SKM-1 treated with dmso at 0.1 percent for 144 hours (cell line): ENCODE measurements at regions not wholly inside any gene's neighbourhood (a gene's known extent, or its start where the extent isn't known, plus 50 kb on each side); places are given as distances from the start of the nearest gene placed in this dataset.
"Not testable (repeated sequence)": the region's sequence is repeated elsewhere in the genome, so short reads cannot be mapped to it uniquely, and the experiment has no call there.

Experiments used
- DNase-seq: peaks from one replicate; lab custom pipeline; 2025; ENCODE audit not compliant: unreplicated experiment; lab: John Stamatoyannopoulos, UW

GRCh38 chr1:207196135-207196534 is 92.1 kb downstream of the C4BPA start:
- DNase-seq: not testable (repeated sequence)

GRCh38 chr1:207201534-207201933 is 97.5 kb downstream of the C4BPA start:
- DNase-seq: not testable (repeated sequence)

- DNase-seq: no peak
Observed at GRCh38 chr1:207202480-207202879, 98.4 kb downstream of the C4BPA start.

DNA sequence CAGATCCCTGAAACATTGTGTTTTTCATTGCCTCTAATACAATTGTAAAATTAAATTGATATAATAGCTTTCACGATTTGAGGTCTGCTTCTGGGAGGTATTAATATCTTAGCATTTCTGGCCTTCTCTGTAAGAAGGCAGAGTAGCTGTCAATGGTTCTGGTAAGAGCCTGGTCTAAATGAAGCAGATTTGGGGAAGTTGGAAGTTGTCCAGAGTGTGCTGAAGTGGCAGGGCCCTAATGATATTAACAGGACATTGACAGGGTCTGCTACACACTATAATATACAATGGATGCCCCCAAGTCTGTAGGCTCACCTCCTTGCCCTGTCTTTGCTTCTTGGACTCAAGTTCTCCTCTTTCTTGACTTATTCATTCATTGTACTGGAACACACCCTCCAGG is 99.5 kb downstream of the C4BPA start:
- peak; percentile 26 for DNase-seq

DNA sequence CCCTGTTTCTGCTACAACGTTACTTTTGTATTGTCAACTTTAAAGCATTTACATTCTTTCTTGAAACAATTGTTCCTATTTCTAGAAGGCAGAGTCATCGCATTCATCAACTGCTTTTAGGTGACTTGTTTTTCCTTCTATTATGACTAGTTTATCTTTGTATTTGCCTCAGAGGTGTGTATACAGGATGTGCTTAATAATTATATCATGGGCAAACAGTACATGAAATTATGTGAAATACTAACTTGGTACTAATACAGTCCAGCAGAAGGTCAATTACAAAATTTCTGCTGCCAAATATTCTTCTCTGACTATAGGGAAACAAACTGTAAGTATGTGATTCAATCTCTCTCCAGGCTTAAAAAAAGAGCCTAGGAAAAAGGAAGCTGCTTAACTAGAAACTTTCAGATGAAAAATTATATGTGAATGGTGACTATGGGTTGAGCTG is 101.6 kb downstream of the C4BPA start:
- DNase-seq: no peak

DNA sequence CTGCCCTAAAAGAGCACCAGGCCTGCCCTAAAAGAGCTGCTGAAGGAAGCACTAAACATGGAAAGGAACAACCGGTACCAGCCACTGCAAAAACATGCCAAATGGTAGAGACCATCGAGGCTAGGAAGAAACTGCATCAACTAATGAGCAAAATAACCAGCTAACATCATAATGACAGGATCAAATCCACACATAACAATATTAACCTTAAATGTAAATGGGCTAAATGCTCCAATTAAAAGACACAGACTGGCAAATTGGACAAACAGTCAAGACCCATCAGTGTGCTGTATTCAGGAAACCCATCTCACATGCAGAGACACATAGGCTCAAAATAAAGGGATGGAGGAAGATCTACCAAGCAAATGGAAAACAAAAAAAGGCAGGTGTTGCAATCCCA is 104.7 kb downstream of the C4BPA start:
- DNase-seq: not testable (repeated sequence)

- no peak for DNase-seq
Observed at GRCh38 chr1:207214453-207214852, 107.0 kb upstream of the CD55 start.

DNA sequence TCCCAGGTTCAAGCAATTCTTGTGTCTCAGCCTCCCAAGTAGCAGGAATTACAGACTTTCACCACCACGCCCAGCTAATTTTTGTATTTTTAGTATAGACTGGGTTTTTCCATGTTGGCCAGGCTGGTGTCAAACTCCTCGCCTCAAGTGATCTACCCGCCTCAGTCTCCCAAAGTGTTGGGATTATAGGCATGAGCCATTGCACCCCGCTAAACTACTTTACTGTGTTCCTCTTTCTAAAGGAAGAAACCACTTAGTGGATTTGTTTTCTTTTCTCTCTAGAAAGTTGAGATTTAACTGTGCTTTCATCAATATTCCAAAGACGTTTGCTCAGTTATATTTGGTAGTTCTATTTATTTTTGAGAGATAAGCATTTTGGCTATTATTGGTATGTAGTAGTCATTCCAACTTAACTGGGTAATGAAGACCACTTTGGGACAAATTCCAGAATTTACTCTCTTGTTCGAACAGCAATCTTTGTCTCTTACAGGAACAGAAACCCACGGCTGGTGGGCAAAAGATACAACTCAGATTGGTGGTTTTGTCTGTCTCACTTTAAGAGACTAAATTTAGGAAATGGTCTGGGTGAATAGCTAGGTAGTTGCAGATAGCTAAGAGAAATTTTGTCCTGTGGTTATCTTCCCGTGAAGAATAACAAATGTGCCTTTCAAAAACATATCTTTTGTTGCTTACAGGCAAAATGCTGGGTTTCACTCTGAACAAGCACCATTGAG is 103.5 kb upstream of the CD55 start:
- DNase-seq: no peak

DNA sequence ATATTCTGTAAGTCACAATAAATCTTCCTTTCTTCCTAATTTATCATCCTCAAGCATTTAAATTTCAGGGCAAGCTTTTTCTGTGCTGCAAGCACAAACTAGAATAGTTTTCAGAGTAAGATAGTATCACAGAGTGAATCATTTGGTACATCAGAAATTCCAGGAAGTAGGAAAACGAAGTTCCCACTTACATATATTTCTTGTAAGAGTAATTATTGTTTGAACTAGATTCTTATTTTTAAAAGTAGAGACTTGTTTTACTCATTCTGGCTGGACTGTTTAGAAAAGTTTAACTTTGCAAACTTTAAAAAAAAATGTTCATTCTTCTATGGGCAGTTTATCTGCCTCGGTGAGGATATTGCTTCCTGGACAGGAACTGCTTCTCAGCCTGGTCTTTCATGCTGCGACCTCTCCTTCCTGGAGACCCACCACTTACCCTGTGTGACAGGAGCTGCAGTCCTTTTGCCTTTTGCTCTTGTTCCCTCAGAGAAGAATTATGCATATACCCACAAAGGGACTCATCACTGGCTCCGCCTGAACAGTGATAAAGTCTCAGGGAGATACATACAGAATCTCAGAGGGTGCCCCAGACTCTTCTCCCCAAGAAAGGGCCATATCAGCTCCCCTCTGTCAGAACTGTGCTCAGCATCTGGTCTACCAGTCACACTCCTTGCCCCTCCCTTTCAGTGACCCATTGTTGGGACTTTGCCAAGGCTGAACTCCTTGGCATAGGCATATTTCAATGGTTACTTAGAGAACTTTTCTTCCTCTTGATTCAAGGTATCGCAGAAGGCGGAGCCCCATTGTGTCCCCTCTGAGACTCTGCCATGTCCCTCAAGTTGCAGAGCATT is 102.7 kb upstream of the CD55 start:
- no peak for DNase-seq

DNA sequence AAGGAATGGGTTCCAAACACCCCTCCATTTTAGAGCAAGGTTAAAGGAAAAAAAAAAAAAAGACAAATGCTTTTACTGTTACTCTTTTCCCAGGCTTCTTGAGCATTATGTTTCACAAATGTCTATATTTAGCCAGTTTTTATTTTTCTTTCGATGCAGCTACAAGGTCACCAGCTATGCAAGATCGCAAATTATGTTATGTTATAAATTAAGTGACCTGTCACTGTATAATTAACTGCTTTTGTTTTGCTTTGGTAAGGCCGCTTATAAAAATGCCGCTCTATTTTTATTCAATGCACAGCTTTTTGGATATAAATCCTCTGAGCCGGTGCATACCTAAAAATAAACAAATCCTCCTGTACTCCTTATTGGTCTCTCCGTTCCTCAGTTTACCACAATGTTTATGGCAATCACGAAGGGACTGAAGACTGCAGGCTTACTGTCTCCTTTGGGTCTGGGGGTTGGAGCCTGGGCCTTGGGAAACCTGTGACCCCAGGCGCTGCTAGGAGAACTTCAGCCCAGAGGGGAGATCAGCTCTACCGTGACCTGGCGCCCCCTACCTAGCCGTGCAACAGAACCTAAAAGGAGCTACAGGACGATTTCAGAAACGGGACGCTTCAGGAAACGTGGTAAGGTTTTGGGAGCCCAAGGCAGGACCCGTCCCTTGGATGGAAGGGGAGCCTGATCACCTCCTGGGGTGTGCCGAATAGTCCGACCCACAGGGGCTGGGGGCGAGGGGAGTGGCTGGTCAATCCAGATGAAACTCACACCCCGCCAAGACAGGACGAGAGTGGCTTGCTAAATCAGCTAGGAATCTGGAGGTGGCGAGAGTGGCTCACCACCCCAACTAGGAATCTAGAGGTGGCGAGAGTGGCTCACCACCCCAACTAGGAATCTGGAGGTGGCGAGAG is 101.2 kb upstream of the CD55 start:
- DNase-seq: no peak

GRCh38 chr1:207221934-207222351 is 99.5 kb upstream of the CD55 start:
- DNase-seq: no peak

GRCh38 chr1:207223162-207223561 is 98.3 kb upstream of the CD55 start:
- DNase-seq: no peak

DNA sequence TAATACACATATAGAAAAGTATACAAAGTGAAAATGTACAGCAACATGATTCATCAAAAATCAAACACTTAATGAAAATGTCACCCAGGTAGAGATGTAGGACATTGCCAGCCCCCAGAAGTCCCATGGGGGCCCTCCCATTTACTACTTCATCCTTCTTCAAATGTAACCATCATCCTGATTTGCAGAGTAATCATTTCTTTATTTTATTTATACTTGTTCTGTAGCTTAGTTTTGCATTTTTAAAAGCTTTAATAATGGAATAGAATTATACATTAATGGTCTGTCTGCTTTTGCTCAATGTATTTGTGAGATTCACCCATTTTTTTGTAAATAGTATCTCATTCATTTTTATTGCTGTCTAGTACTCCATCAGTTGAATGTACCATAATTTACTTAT is 96.8 kb upstream of the CD55 start:
- DNase-seq: no peak

DNA sequence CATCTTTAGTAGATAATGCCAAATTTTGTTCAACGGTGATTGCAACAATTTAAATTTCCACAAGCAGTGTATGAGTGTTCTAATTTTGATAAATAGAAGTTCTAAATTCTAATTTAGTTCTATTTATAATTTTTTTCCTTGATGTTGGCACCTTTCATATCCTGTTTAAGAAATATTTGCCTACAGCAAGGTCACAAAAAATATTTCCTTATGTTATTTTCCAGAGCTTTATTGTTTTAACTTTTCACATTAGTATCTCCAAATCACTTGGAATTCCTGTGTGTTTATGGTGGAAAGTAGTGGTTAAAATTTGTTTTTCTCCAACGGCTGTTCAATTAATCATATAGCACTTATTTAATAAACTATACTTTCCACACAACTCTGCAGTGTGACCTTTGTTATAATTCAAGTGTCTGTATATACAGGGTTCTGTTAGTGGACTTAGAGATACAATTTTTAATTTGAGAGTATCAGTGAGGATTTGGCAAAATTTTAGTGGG is 94.3 kb upstream of the CD55 start:
- DNase-seq: no peak

GRCh38 chr1:207228987-207229386 is 92.5 kb upstream of the CD55 start:
- no peak for DNase-seq

- DNase-seq: no peak
Observed at GRCh38 chr1:207230441-207230840, 91.0 kb upstream of the CD55 start.

- no peak for DNase-seq
Observed at GRCh38 chr1:207234690-207235089, 86.8 kb upstream of the CD55 start.

GRCh38 chr1:207239874-207240273 is 81.6 kb upstream of the CD55 start:
- no peak for DNase-seq

DNA sequence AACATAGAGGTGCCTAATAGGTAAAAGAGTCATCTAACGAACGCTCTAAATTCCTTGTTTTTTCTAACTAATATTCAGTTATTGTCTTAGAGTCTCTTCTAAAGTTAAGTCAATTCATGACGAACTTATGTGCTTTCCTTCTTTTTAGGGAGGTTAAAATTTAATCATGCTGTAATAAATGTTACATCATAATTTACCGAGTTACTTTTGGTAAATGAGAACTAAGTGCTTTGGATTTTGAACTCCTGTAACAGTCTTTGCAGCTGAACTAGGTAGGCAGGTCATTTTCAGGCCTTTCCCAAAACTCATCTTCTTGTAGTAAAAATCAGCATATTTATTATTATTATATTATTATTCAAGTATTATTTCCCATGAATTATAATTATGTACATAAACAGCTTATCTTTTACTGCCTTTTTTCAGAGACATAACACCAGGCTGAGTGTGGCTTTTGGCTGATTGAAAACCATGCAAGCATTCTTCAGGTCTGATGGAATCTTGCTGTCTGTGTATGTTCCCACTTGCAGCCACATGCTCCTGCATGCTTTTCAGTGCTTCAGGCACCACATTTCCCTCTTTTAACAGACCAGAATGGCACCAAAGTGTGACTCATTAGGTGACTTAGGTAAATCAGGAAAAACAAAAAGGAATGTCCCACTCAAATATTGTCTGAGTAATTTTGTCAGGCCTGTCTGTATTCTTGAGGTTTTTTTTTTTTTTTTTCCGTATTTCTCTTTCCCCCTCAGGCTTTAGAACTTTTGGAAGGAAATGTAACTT is 81.0 kb upstream of the CD55 start:
- DNase-seq: no peak
